AG09309 (cell line): ENCODE measurements at regions not wholly inside any gene's neighbourhood (a gene's known extent, or its start where the extent isn't known, plus 50 kb on each side); places are given as distances from the start of the nearest gene placed in this dataset.
"Not testable (repeated sequence)": the region's sequence is repeated elsewhere in the genome, so short reads cannot be mapped to it uniquely, and the experiment has no call there.

Experiments
- DNase-seq: peaks from one replicate; pipeline ENCODE4 v3.0.0-alpha.2; 2010; ENCODE audit warnings: low read depth
- H3K4me3 ChIP-seq: 2 replicates; pipeline ENCODE4 v1.5.1; 2011; ENCODE audit warnings: mild to moderate bottlenecking, low read depth, low read length, moderate library complexity; ENCODE audit not compliant: control insufficient read depth
- TF ChIP-seq, protein P1 (sequence below): IDR thresholded peaks from 2 replicates; pipeline ENCODE4 v1.5.1; 2011; ENCODE audit warnings: mild to moderate bottlenecking, low read depth, low read length, inconsistent platforms; ENCODE audit not compliant: insufficient read depth, control insufficient read depth; ENCODE audit errors: missing control alignments

DNA sequence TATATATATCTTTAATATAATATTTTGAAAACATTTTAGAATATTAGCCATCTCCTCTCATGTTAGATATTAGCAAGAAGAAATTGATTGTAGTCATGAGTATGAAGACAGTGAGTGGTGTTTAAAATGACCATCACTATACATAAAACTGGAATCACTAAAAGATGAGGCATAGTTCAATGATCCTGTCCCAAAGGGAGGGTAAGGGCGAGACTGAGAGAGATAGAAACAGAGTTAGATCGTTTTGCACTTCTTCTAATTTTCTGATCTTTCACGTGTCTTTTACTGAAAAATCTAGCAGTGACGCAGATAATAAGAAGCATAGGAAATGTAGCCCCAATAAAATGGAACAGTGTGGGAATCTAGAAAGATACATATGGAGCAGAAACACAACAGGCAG lies 627.4 kb downstream of the SLC16A7 start:
- no peak overlapping the region for H3K4me3 ChIP-seq
- TF ChIP-seq, protein P1, sequence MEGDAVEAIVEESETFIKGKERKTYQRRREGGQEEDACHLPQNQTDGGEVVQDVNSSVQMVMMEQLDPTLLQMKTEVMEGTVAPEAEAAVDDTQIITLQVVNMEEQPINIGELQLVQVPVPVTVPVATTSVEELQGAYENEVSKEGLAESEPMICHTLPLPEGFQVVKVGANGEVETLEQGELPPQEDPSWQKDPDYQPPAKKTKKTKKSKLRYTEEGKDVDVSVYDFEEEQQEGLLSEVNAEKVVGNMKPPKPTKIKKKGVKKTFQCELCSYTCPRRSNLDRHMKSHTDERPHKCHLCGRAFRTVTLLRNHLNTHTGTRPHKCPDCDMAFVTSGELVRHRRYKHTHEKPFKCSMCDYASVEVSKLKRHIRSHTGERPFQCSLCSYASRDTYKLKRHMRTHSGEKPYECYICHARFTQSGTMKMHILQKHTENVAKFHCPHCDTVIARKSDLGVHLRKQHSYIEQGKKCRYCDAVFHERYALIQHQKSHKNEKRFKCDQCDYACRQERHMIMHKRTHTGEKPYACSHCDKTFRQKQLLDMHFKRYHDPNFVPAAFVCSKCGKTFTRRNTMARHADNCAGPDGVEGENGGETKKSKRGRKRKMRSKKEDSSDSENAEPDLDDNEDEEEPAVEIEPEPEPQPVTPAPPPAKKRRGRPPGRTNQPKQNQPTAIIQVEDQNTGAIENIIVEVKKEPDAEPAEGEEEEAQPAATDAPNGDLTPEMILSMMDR = no peak
- DNase-seq = no peak

DNA sequence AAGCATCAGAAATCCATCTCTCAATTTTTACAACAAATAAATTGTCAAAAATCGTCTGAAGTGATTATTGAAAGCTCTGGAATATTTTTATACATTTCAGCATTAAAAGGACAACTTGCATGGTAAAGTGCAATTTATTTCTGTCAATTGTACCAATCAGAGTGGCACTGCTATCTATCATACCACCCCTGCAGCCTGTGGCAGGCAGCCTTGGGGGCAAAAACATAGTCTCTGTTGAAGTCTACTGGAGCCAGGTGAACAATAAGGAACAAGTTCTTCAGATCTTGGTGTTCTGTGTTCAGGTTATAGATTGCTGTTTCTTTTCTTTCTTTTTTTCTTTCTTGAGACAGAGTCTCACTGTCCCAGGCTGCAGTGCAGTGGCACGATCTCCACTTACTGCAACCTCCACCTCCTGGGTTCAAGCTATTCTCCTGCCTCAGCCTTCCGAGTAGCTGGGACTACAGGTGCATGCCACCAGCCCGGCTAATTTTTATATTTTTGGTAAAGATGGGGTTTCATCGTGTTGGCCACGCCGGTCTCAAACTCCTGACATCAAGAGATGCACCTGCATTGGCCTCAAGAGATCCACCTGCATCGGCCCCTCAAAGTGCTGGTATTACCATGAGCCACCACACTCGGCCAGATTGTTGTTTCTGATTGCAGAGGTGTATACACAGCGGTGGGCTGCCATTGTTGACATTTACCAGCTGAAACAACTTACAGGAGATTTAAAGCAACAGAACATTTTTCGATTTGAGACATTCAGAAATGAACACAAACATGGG lies 629.6 kb downstream of the SLC16A7 start:
- TF ChIP-seq, protein P1 = no peak
- no peak for DNase-seq
- H3K4me3 ChIP-seq = no peak overlapping the region

DNA sequence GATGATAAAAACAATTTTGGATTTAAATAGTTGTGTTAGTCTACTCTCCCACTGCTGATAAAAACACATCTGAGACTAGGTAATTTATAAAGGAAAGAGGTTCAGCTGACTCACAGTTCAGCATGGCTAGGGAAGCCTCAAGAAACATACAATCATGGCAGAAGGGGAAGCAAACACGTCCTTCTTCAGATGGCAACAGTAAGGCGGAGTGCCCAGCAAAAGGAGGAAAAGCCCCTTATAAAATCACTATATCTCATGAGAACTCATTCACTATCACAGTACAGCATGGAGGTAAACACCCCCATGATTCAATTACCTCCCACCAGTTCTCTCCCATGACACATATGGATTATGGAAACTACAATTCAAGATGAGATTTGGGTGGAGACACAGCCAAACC lies 632.1 kb downstream of the SLC16A7 start:
- DNase-seq = no peak
- no peak overlapping the region for H3K4me3 ChIP-seq
- TF ChIP-seq, protein P1 = no peak

DNA sequence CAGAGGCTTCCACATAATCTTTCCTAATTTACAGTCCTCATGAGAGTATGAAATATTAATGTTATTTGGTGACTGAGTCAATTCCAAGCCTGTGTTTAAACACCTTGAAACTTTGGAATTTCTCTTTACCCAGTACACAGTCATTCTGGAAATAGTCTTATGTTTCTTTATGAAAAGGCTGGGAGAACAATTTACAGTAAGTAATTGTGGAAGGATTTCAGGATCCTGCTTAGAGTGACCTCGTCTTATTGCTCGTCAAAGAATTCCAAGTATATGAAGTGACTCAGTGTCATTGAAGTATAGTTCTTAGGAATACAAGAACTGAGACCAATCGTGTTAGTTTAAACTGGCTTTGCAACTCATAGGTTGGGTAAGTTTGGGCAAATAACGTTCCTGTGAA lies 634.2 kb downstream of the SLC16A7 start:
- H3K4me3 ChIP-seq = no peak overlapping the region
- DNase-seq = no peak
- TF ChIP-seq, protein P1 = no peak

DNA sequence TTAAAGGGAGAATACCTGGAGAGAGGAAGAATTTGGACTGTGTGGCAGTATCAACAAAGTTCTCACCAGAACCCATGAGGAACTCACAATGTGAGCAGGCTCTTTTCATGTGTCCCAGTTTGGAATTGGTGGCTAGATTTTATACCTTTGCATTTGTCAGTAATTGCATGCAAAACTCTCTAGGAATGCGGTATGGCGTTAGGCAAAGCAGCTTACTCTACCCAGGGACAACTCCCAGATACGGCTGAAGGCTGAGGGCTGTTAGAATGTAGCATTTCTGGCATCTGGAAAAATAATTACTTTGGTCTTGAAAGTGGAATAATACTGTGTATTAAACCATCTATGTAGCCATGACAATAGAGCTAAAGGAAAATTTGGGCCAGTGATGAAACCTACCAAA lies 635.5 kb downstream of the SLC16A7 start:
- TF ChIP-seq, protein P1 = no peak
- no peak overlapping the region for H3K4me3 ChIP-seq
- DNase-seq = no peak

DNA sequence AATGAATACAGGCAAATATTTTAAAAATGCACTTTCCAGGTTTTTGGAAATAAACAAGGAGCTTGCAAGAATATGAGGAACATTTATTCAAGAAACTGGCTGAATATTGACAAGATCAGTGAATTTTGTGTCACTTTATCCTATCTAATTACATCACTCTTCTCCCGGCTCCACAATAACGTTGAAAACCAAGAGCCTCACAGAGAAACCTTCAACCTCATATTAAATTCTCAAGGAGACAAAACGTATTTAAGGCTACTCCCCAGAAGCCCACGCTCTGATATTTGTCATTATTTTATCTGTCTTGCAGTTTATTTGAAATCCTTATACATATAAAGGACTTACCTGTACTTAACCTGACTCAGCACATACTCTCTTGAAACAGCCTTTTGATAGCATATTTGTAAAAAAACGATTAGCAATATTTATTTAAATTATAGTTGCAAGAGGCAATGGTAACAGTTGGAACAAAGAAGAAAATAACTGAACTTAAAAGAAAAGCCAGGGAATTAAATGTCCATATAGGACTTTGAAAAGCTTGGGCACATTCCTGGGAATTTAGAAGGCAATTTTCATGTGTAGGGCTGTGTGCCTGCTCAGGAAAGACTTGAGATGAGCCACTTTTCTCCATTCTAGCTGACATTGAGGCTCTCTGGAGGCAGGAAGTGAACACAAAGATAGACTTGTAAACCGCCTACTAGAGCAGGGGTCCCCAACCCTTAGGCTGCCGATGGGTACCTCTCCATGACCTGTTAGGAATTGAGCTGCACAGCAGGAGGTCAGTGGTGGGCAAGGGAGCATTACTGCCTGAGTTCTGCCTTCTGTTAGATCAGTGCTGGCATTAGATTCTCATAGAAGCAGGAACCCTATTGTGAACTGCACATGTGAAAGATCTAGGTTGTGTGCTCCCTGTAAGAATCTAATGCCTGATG lies 636.4 kb downstream of the SLC16A7 start:
- no peak for DNase-seq
- TF ChIP-seq, protein P1 = no peak
- H3K4me3 ChIP-seq = no peak overlapping the region

DNA sequence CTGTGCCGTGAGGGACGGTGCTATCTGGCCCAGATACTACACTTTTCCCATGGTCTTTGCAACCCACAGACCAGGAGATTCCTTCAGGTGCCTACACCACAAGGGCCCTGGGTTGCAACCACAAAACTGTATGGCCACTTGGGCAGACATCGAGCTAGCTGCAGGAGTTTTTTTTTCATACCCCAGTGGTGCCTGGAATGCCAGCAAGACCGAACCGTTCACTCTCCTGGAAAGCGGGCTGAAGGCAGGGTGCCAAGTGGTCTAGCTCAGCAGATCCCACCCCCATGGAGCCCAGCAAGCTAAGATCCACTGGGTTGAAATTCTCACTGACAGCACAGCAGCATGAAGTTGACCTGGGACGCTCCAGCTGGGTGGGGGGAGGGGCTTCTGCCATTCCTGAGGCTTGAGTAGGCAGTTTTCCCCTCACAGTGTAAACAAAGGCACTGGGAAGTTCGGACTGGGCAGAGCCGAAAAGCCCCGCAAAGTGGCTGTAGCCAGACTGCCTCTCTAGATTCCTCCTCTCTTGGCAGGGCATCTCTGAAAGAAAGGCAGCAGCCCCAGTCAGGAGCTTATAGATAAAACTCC lies 638.9 kb downstream of the SLC16A7 start:
- H3K4me3 ChIP-seq, DNase-seq: not testable (repeated sequence)
